IMR-90 (cell line): ENCODE measurements at regions not wholly inside any gene's neighbourhood (a gene's known extent, or its start where the extent isn't known, plus 50 kb on each side); places are given as distances from the start of the nearest gene placed in this dataset.

ENCODE experiments used
- ATAC-seq: fragments of 200-7000 bp; cut with Tn5 transposase; 2 replicates; pipeline ENCODE4 v1.9.1; 2020; ENCODE audit warnings: low read depth, mild to moderate bottlenecking, moderate library complexity
- BruUV-seq: library from RNA; stranded (reverse); fragments of 400-500 nt; replicated peaks from 2 replicates; lab custom pipeline; 2021; lab: Mats Ljungman, UMichigan
- CTCF ChIA-PET: fragments of 300-600 bp; formaldehyde crosslinking; extraction: SDS; loops from one replicate; lab custom pipeline; 2021; ENCODE audit warnings: antibody characterized with exemption; lab: Yijun Ruan, JAX
- POLR2A ChIA-PET: fragments of 300-600 bp; sonication (Branson Sonifier 250); formaldehyde crosslinking; loops from one replicate; lab custom pipeline; 2022; ENCODE audit warnings: antibody characterized with exemption; ENCODE audit not compliant: unreplicated experiment; lab: Charles Lee
- DNase-seq: peaks from one replicate; pipeline ENCODE4 v3.0.0; 2013
- H2AFZ ChIP-seq: replicated peaks from 2 replicates; pipeline ENCODE3; 2013; ENCODE audit warnings: low read length, mild to moderate bottlenecking; ENCODE audit not compliant: poor library complexity
- H2AK5ac ChIP-seq: 2 replicates; pipeline ENCODE4 v1.6.1; 2013; ENCODE audit warnings: low read depth, low read length, inconsistent platforms
- H2AK9ac ChIP-seq: replicated peaks from 2 replicates; pipeline ENCODE3; 2013; ENCODE audit warnings: mild to moderate bottlenecking, low read depth, low read length, moderate library complexity; ENCODE audit not compliant: poor library complexity
- H2BK120ac ChIP-seq: 2 replicates; pipeline ENCODE4 v1.6.1; 2013; ENCODE audit warnings: low read depth, low read length, inconsistent platforms
- H2BK15ac ChIP-seq: 3 replicates; pipeline ENCODE4 v1.6.1; 2013; ENCODE audit warnings: low read depth, low read length, inconsistent platforms
- H2BK20ac ChIP-seq: 2 replicates; pipeline ENCODE4 v1.6.1; 2013; ENCODE audit warnings: low read depth, mild to moderate bottlenecking, inconsistent platforms, low read length, moderate library complexity
- H2BK5ac ChIP-seq: 2 replicates; pipeline ENCODE4 v1.6.1; 2013; ENCODE audit warnings: mild to moderate bottlenecking, low read depth, low read length, inconsistent platforms; ENCODE audit not compliant: poor library complexity, severe bottlenecking
- H3K14ac ChIP-seq: replicated peaks from 2 replicates; pipeline ENCODE4 v1.6.1; 2013; ENCODE audit warnings: low read depth, low read length, inconsistent platforms
- H3K18ac ChIP-seq: 2 replicates; pipeline ENCODE4 v1.6.1; 2013; ENCODE audit warnings: low read depth, low read length, control low read depth
- H3K23ac ChIP-seq: 2 replicates; pipeline ENCODE4 v1.6.1; 2013; ENCODE audit warnings: low read depth, low read length, inconsistent platforms
- H3K27ac ChIP-seq: 2 replicates; pipeline ENCODE4 v1.5.1; 2013; ENCODE audit warnings: mild to moderate bottlenecking, control low read depth, low read length; ENCODE audit not compliant: insufficient read depth
- H3K27me3 ChIP-seq: 2 replicates; pipeline ENCODE4 v1.6.1; 2013; ENCODE audit warnings: low read length; ENCODE audit not compliant: control insufficient read depth, insufficient read depth
- H3K36me3 ChIP-seq: 2 replicates; pipeline ENCODE4 v1.6.1; 2013; ENCODE audit warnings: low read length, mixed read lengths; ENCODE audit not compliant: control insufficient read depth, insufficient read depth
- H3K4ac ChIP-seq: 2 replicates; pipeline ENCODE4 v1.6.1; 2013; ENCODE audit warnings: low read depth, low read length, inconsistent platforms
- H3K4me1 ChIP-seq: 2 replicates; pipeline ENCODE4 v1.6.1; 2013; ENCODE audit warnings: low read length, mixed read lengths; ENCODE audit not compliant: control insufficient read depth, insufficient read depth
- H3K4me2 ChIP-seq: 2 replicates; pipeline ENCODE4 v1.6.1; 2013; ENCODE audit warnings: low read depth, mild to moderate bottlenecking, control low read depth, low read length, moderate library complexity
- H3K4me3 ChIP-seq: 2 replicates; pipeline ENCODE4 v1.5.1; 2013; ENCODE audit warnings: low read depth, mild to moderate bottlenecking, control low read depth, low read length, moderate library complexity; ENCODE audit not compliant: insufficient read depth
- H3K56ac ChIP-seq: 2 replicates; pipeline ENCODE4 v1.6.1; 2013; ENCODE audit warnings: low read length, inconsistent platforms; ENCODE audit not compliant: insufficient read depth; ENCODE audit errors: extremely low read depth
- H3K79me1 ChIP-seq, 2 experiments: 2 replicates each; pipeline ENCODE4 v1.6.1; 2013; ENCODE audit warnings: low read length in 2 of 2, inconsistent platforms in 1 of 2, low read depth in 1 of 2
- H3K9ac ChIP-seq: 2 replicates; pipeline ENCODE4 v1.6.1; 2013; ENCODE audit warnings: low read depth, low read length, control low read depth
- H3K9me1 ChIP-seq: 2 replicates; pipeline ENCODE4 v1.6.1; 2013; ENCODE audit warnings: low read length, inconsistent platforms; ENCODE audit not compliant: insufficient read depth
- H3K9me3 ChIP-seq: 2 replicates; pipeline ENCODE4 v1.6.1; 2013; ENCODE audit warnings: low read length; ENCODE audit not compliant: control insufficient read depth, insufficient read depth
- H4K20me1 ChIP-seq: 2 replicates; pipeline ENCODE4 v1.6.1; 2013; ENCODE audit warnings: low read length, inconsistent platforms; ENCODE audit not compliant: insufficient read depth
- H4K5ac ChIP-seq: 2 replicates; pipeline ENCODE4 v1.6.1; 2013; ENCODE audit warnings: mild to moderate bottlenecking, low read depth, low read length, control low read depth
- H4K8ac ChIP-seq, 2 experiments: 2 replicates each; pipeline ENCODE4 v1.6.1; 2013; ENCODE audit warnings: low read depth in 2 of 2, low read length in 2 of 2, control low read depth in 1 of 2, inconsistent platforms in 1 of 2
- H4K91ac ChIP-seq: 2 replicates; pipeline ENCODE4 v1.6.1; 2013; ENCODE audit warnings: low read depth, low read length, inconsistent platforms; ENCODE audit not compliant: insufficient read depth
- BHLHE40 ChIP-seq: fragments of 150-350 bp; IDR thresholded peaks from 2 replicates; pipeline ENCODE4 v1.6.1; 2016; ENCODE audit warnings: mild to moderate bottlenecking, low read depth, low read length
- CEBPB ChIP-seq: IDR thresholded peaks from 2 replicates; pipeline ENCODE4 v1.6.1; 2012; ENCODE audit warnings: low read depth, low read length, improper control_type of control experiment
- CHD1 ChIP-seq: IDR thresholded peaks from 2 replicates; pipeline ENCODE4 v1.6.1; 2012; ENCODE audit warnings: low read depth, low read length, improper control_type of control experiment
- CTCF ChIP-seq: conservative IDR thresholded peaks from 2 replicates; pipeline ENCODE4 v1.5.1; 2012; ENCODE audit warnings: mild to moderate bottlenecking, low read depth, low read length, improper control_type of control experiment
- FOS ChIP-seq: fragments of 150-350 bp; IDR thresholded peaks from 2 replicates; pipeline ENCODE4 v1.6.1; 2016; ENCODE audit warnings: low read depth, low read length
- MAFK ChIP-seq: IDR thresholded peaks from 2 replicates; pipeline ENCODE4 v1.6.1; 2012; ENCODE audit warnings: low read depth, low read length, improper control_type of control experiment
- MAZ ChIP-seq: IDR thresholded peaks from 2 replicates; pipeline ENCODE4 v1.6.1; 2012; ENCODE audit warnings: low read depth, mild to moderate bottlenecking, low read length, improper control_type of control experiment, moderate library complexity, borderline replicate concordance
- MXI1 ChIP-seq: IDR thresholded peaks from 2 replicates; pipeline ENCODE4 v1.6.1; 2012; ENCODE audit warnings: low read depth, mild to moderate bottlenecking, low read length, moderate library complexity, borderline replicate concordance
- NFE2L2 ChIP-seq: fragments of 150-350 bp; IDR thresholded peaks from 2 replicates; pipeline ENCODE4 v1.6.1; 2016; ENCODE audit warnings: low read depth, mild to moderate bottlenecking, low read length
- POLR2A ChIP-seq: IDR thresholded peaks from 2 replicates; pipeline ENCODE4 v1.6.1; 2012; ENCODE audit warnings: mild to moderate bottlenecking, low read depth, low read length
- RAD21 ChIP-seq: IDR thresholded peaks from 2 replicates; pipeline ENCODE4 v1.6.1; 2012; ENCODE audit warnings: low read length, improper control_type of control experiment
- RCOR1 ChIP-seq: IDR thresholded peaks from 2 replicates; pipeline ENCODE4 v1.6.1; 2012; ENCODE audit warnings: mild to moderate bottlenecking, low read length, improper control_type of control experiment; ENCODE audit not compliant: insufficient replicate concordance
- RFX5 ChIP-seq: IDR thresholded peaks from 2 replicates; pipeline ENCODE4 v1.8.0; 2012; ENCODE audit warnings: low read depth, mild to moderate bottlenecking, low read length, moderate library complexity
- SMC3 ChIP-seq: fragments of 150-350 bp; IDR thresholded peaks from 2 replicates; pipeline ENCODE4 v1.6.1; 2016; ENCODE audit warnings: low read depth, mild to moderate bottlenecking, antibody characterized with exemption, low read length, moderate library complexity
- USF2 ChIP-seq: fragments of 150-350 bp; IDR thresholded peaks from 2 replicates; pipeline ENCODE4 v1.6.1; 2017; ENCODE audit warnings: mild to moderate bottlenecking, antibody characterized with exemption, low read length, low read depth
- WGBS, 2 experiments: methylation state at CpG; one replicate each; pipeline versions ENCODE4 v1.1.5 to v1.1.7; 2013; ENCODE audit warnings: missing lambda C conversion rate in 2 of 2; ENCODE audit not compliant: insufficient read length in 1 of 2; ENCODE audit errors: extremely low coverage in 2 of 2; 5-methylcytosine and 5-hydroxymethylcytosine counted together
- dilution Hi-C: fragments of 300-500 bp; cut with HindIII; formaldehyde crosslinking; loops from one replicate; pipeline ENCODE4 v1.14.3; 2018; ENCODE audit warnings: low sequenced_read_pairs; ENCODE audit not compliant: unreplicated experiment
- in situ Hi-C: fragments of 300-500 bp; cut with MboI; formaldehyde crosslinking; loops from 3 replicates; pipeline ENCODE4 v1.14.3; 2019; ENCODE audit warnings: low sequenced_read_pairs, inconsistent platforms, mixed read lengths
- intact Hi-C: fragments of 100-400 bp; cut with micrococcal nuclease; formaldehyde crosslinking; loops from 2 replicates; pipeline ENCODE4 v1.10.0; 2022
- TF ChIP-seq, protein P1 (sequence below): fragments of 150-350 bp; IDR thresholded peaks from 2 replicates; pipeline ENCODE4 v1.6.1; 2016; ENCODE audit warnings: low read depth, mild to moderate bottlenecking, low read length, moderate library complexity, borderline replicate concordance

DNA sequence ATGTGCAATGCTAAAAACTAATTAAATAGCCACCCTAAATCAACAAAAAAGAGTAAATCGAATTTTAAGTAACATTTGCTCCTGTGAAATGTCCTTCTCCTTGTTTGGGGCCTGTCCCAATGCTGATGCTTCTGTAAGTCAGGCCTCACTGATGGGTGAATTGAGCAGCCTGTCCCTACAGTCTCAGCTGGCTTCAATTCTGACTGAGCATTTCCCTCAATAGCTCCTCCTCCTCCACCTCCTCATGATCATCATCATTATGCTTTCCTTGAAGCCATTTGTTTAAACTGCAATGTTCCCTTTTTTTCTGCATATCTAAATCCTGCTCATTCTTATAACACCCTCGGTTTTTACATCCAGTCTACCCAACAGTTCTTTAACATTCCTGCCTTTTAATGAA, 137.2 kb upstream of the CELF4 start:
- Histone ChIP-seq H3K9me1 (no peaks in the 10 kb centered on the region), H4K91ac (no peak overlapping the region), H3K23ac (no peak overlapping the region), H3K36me3 (no peaks in the 10 kb centered on the region), H3K4me3 (no peak overlapping the region), H3K18ac (no peak overlapping the region), H3K4me2 (no peak overlapping the region), H3K56ac (no peak overlapping the region), H4K20me1 (no peaks in the 10 kb centered on the region), H2AK9ac (no peak overlapping the region), H2BK120ac (no peak overlapping the region), H3K27ac (no peak overlapping the region), H3K9me3 (peaks cover 11% of the 10 kb centered on the region), H2BK5ac (no peak overlapping the region), H3K4ac (no peak overlapping the region), H3K4me1 (no peaks in the 10 kb centered on the region), H2BK20ac (no peak overlapping the region), H2AK5ac (no peak overlapping the region), H3K79me1 (no peaks in the 10 kb centered on the region), H3K9ac (no peak overlapping the region), H4K8ac (no peak overlapping the region), H3K27me3 (no peaks in the 10 kb centered on the region), H2AFZ (no peak overlapping the region), H2BK15ac (no peak overlapping the region), H4K5ac (no peak overlapping the region), H3K14ac (no peak overlapping the region)
- in situ Hi-C loops (no loop called here), dilution Hi-C loops (no loop called here), intact Hi-C loops (no loop called here)
- ATAC-seq (no peak), DNase-seq (no peak)
- CTCF ChIA-PET = no interaction called here
- BruUV-seq = no TSS peak
- POLR2A ChIA-PET = no interaction called here
- TF ChIP-seq NFE2L2 = no peak
- TF ChIP-seq MAZ = no peak
- no peak for TF ChIP-seq CEBPB
- no peak for TF ChIP-seq RCOR1
- TF ChIP-seq USF2 = no peak
- TF ChIP-seq, protein P1, sequence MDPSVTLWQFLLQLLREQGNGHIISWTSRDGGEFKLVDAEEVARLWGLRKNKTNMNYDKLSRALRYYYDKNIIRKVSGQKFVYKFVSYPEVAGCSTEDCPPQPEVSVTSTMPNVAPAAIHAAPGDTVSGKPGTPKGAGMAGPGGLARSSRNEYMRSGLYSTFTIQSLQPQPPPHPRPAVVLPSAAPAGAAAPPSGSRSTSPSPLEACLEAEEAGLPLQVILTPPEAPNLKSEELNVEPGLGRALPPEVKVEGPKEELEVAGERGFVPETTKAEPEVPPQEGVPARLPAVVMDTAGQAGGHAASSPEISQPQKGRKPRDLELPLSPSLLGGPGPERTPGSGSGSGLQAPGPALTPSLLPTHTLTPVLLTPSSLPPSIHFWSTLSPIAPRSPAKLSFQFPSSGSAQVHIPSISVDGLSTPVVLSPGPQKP = no peak
- no peak for TF ChIP-seq RFX5
- no peak for TF ChIP-seq CTCF
- no peak for TF ChIP-seq FOS
- TF ChIP-seq BHLHE40 = no peak
- TF ChIP-seq CHD1 = no peak
- TF ChIP-seq RAD21 = no peak
- no peak for TF ChIP-seq SMC3
- no peak for TF ChIP-seq POLR2A
- no peak for TF ChIP-seq MAFK
- no peak for TF ChIP-seq MXI1
- WGBS, 2 experiments = 0% methylated on average over 2 of the region's 2 CpGs; no CpG with 5 or more reads in 1 of the 2 experiments
